Thyroid gland (tissue), 4 donors: ENCODE measurements at regions not wholly inside any gene's neighbourhood (a gene's known extent, or its start where the extent isn't known, plus 50 kb on each side); places are given as distances from the start of the nearest gene placed in this dataset.

ENCODE experiments used
- DNase-seq, 2 donors: peaks; one replicate each; pipeline ENCODE4 v3.0.0-alpha.2; 2019
- H3K27ac ChIP-seq, 3 donors: fragments of 200-600 bp; sonication (generic); 1 replicate in 2 of 3; 2 replicates in 1 of 3; pipeline ENCODE4 v1.5.1; 2016 to 2019; ENCODE audit warnings: mild to moderate bottlenecking in 1 of 3, moderate library complexity in 1 of 3
- H3K27me3 ChIP-seq: fragments of 200-600 bp; sonication (generic); one replicate; pipeline ENCODE4 v1.5.1; 2019
- H3K36me3 ChIP-seq, 2 donors: fragments of 200-600 bp; sonication (generic); one replicate each; pipeline ENCODE4 v1.5.1; 2016 to 2019
- H3K4me1 ChIP-seq, 2 donors: fragments of 200-600 bp; sonication (generic); one replicate each; pipeline ENCODE4 v1.5.1; 2017 to 2019
- H3K4me3 ChIP-seq, 3 donors: fragments of 200-600 bp; sonication (generic); replicated peaks in 1 of 3; 1 replicate in 2 of 3; 2 replicates in 1 of 3; pipeline ENCODE4 v1.5.1; 2016; ENCODE audit warnings: mild to moderate bottlenecking in 1 of 3
- H3K9me3 ChIP-seq: fragments of 200-600 bp; sonication (generic); one replicate; pipeline ENCODE4 v1.5.1; 2017
- CTCF ChIP-seq, 6 experiments: fragments of 200-600 bp in 3 of 6; fragments of 450-650 bp in 3 of 6; sonication (generic) in 3 of 6; IDR thresholded peaks; one replicate each; pipeline ENCODE4 v1.5.1; 2016 to 2019; ENCODE audit warnings: antibody characterized with exemption in 6 of 6, mild to moderate bottlenecking in 2 of 6, inconsistent platforms in 1 of 6, moderate library complexity in 1 of 6
- POLR2A ChIP-seq, 2 donors: fragments of 450-650 bp; IDR thresholded peaks; one replicate each; pipeline ENCODE4 v1.6.1; 2017; ENCODE audit warnings: antibody characterized with exemption in 2 of 2, mild to moderate bottlenecking in 2 of 2, moderate library complexity in 1 of 2
- WGBS, 2 donors: methylation state at CpG; one replicate each; pipeline ENCODE4 v1.1.5; 2017; 5-methylcytosine and 5-hydroxymethylcytosine counted together
- intact Hi-C: fragments of 100-400 bp; cut with DNase I; formaldehyde crosslinking; loops from one replicate; pipeline ENCODE4 v1.15.1; 2023

DNA sequence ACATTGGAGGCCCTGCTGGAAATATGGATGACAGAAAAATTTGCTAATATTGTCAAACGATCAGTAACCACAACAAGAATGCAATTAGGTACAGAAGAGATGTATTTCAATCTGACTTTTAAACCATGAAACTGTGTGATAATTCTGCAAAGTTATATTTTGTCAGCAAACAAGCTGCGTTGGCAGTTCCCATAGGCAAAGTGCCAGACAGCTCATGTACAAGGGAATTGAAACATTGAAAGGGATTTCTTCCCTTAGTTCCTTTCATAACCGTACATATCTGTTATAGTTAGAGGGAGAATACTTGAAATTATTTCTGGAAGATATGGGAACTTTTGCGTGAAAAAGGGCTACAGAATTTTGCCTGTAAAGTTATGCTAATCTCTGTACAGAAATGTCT is 419.4 kb upstream of the PTGER4 start:
- Histone ChIP-seq H3K36me3 (no peaks in the 10 kb centered on the region), H3K4me3 (no peak overlapping the region), H3K27ac (no peak overlapping the region), H3K27me3 (no peaks in the 10 kb centered on the region), H3K9me3 (no peaks in the 10 kb centered on the region), H3K4me1 (no peaks in the 10 kb centered on the region)
- 72 to 73% methylated on average over 4 of the region's 4 CpGs for WGBS, 2 donors
- intact Hi-C loops, result no loop called here
- TF ChIP-seq POLR2A (IDR thresholded peaks at IDR 0.05), result no peak
- no peak for TF ChIP-seq CTCF (IDR thresholded peaks at IDR 0.05)
- no peak for DNase-seq

DNA sequence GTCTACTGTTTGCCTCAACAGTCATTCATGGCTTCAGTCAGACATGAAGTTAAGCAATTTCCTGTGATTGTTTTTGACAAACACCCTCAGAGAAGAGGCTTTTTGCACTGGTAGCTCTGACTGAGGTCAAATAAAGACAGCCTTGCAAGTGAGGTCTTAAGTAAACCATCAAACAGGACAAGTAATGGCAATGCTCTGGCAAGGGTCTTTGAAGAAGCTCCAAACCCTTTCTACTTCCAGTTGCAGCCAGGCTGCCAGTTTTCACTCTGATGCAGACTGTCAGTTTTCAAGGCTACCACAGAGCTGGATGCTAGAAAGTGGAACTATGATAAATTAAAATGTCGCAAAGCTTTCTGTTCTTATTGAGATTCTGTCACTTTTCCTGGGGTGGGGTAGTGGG is 421.5 kb upstream of the PTGER4 start:
- TF ChIP-seq CTCF (IDR thresholded peaks at IDR 0.05) (no peak), POLR2A (IDR thresholded peaks at IDR 0.05) (no peak)
- 90 to 97% methylated on average over 1 of the region's 1 CpG for WGBS, 2 donors
- no peaks in the 10 kb centered on the region for H3K36me3 ChIP-seq
- H3K9me3 ChIP-seq, result no peaks in the 10 kb centered on the region
- intact Hi-C loops, result no loop called here
- no peak for DNase-seq
- H3K27ac ChIP-seq, result no peak overlapping the region
- no peak overlapping the region for H3K4me3 ChIP-seq
- H3K4me1 ChIP-seq, result no peaks in the 10 kb centered on the region
- no peaks in the 10 kb centered on the region for H3K27me3 ChIP-seq

GRCh38 chr5:40240671-40241070 is 439.0 kb upstream of the PTGER4 start:
- intact Hi-C loops, result no loop called here
- Histone ChIP-seq H3K4me3 (no peak overlapping the region), H3K4me1 (peaks cover 14 to 17% of the 10 kb centered on the region in 2 donors), H3K27ac (no peak overlapping the region), H3K36me3 (no peaks in the 10 kb centered on the region), H3K27me3 (no peaks in the 10 kb centered on the region), H3K9me3 (no peaks in the 10 kb centered on the region)
- no peak for DNase-seq
- TF ChIP-seq CTCF (IDR thresholded peaks at IDR 0.05) (no peak), POLR2A (IDR thresholded peaks at IDR 0.05) (no peak)

GRCh38 chr5:40240111-40240510 is 439.6 kb upstream of the PTGER4 start:
- no peak overlapping the region for H3K27ac ChIP-seq
- no peaks in the 10 kb centered on the region for H3K36me3 ChIP-seq
- H3K27me3 ChIP-seq, result no peaks in the 10 kb centered on the region
- intact Hi-C loops, result no loop called here
- no peak for DNase-seq
- no peaks in the 10 kb centered on the region for H3K9me3 ChIP-seq
- TF ChIP-seq POLR2A (IDR thresholded peaks at IDR 0.05) (no peak), CTCF (IDR thresholded peaks at IDR 0.05) (no peak)
- no peak overlapping the region for H3K4me3 ChIP-seq
- 60 to 68% methylated on average over 1 of the region's 1 CpG for WGBS, 2 donors
- peaks cover 14 to 17% of the 10 kb centered on the region in 2 donors for H3K4me1 ChIP-seq

DNA sequence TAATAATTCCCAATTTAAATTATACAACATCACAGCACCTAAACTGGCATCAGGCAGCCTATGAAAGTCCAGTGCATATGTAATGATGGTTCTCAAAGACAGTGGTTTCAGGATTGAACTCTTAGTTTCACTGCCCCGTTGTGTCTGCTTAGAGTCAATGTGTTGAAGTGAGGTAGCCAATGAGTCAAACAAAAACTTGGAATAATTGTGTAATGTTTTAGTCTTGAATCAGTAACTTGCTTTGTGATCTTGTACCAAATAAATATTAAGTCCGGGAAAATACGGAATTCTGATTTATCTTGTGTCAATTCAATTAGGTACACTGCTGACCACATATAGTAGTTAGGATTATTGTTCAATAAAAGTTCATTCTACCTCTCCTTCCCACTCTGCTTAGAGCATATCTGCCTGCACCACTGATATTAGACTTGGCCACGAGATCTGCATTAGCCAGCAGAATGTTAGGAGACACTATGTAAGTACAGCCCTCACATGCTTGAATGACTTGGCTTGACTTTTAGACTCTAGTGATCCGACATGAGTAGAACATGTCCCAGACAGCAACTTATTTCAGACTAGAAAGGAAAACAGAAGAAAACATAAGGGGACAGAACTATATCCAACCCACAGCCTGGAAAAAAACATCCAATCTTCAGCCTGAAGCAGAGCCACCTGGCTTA is 441.5 kb upstream of the PTGER4 start:
- Histone ChIP-seq H3K4me1 (peaks cover 14 to 17% of the 10 kb centered on the region in 2 donors), H3K9me3 (no peaks in the 10 kb centered on the region), H3K27me3 (no peaks in the 10 kb centered on the region), H3K36me3 (no peaks in the 10 kb centered on the region), H3K27ac (peak overlapping the region; percentile 54 to 73 (median 57)), H3K4me3 (no peak overlapping the region)
- intact Hi-C loops, result no loop called here
- WGBS, 2 donors, result 51 to 59% methylated on average over 5 of the region's 5 CpGs
- peak in 1 of 6 experiments; percentile 2 for TF ChIP-seq CTCF (IDR thresholded peaks at IDR 0.05)
- TF ChIP-seq POLR2A (IDR thresholded peaks at IDR 0.05), result no peak
- peak; percentile 25 to 43 for DNase-seq
